SK-N-MC (cell line): ENCODE measurements at regions not wholly inside any gene's neighbourhood (a gene's known extent, or its start where the extent isn't known, plus 50 kb on each side); places are given as distances from the start of the nearest gene placed in this dataset.

Experiments
- EZH2 ChIP-seq: fragments of 200-600 bp; sonication (generic); IDR thresholded peaks from one replicate; pipeline ENCODE4 v1.6.1; 2017; ENCODE audit warnings: antibody characterized with exemption
- FOXP2 ChIP-seq: optimal IDR thresholded peaks from 2 replicates; pipeline ENCODE3; 2011; ENCODE audit warnings: mild to moderate bottlenecking, moderate library complexity; ENCODE audit not compliant: insufficient read depth; ENCODE audit errors: extremely low read length, control extremely low read depth
- POLR2AphosphoS5 ChIP-seq: IDR thresholded peaks from 2 replicates; pipeline ENCODE4 v1.6.1; 2012; ENCODE audit warnings: mild to moderate bottlenecking, low read depth, low read length, borderline replicate concordance

- TF ChIP-seq FOXP2 (no peak), EZH2 (no peak), POLR2AphosphoS5 (no peak)
Measured at GRCh38 chr14:86015511-86015910, 485.6 kb downstream of the FLRT2 start.
